Natural killer cell (primary cell): ENCODE measurements at regions not wholly inside any gene's neighbourhood (a gene's known extent, or its start where the extent isn't known, plus 50 kb on each side); places are given as distances from the start of the nearest gene placed in this dataset.

Experiments used
- ATAC-seq, 3 donors: fragments of 150-1000 bp in 2 of 3; fragments of 200-7000 bp in 1 of 3; cut with Tn5 transposase; 1 replicate in 1 of 3; 2 replicates in 2 of 3; pipeline ENCODE4 v1.10.0; 2021; ENCODE audit warnings: mild to moderate bottlenecking in 2 of 3, moderate library complexity in 2 of 3
- DNase-seq, 2 donors: peaks; one replicate each; pipeline versions ENCODE4 v3.0.0 to v3.0.0-alpha.2; 2013 to 2021; ENCODE audit warnings: mixed read lengths in 1 of 2
- H3K27ac ChIP-seq: one replicate; pipeline ENCODE4 v1.5.1; 2013; ENCODE audit warnings: mild to moderate bottlenecking, low read length
- H3K27me3 ChIP-seq: one replicate; pipeline ENCODE4 v1.6.1; 2013; ENCODE audit warnings: low read length; ENCODE audit not compliant: control insufficient read depth, insufficient read depth
- H3K36me3 ChIP-seq: one replicate; pipeline ENCODE4 v1.6.1; 2013; ENCODE audit warnings: low read length; ENCODE audit not compliant: control insufficient read depth, insufficient read depth
- H3K4me1 ChIP-seq: one replicate; pipeline ENCODE4 v1.6.1; 2013; ENCODE audit warnings: low read length; ENCODE audit not compliant: control insufficient read depth, insufficient read depth
- H3K4me3 ChIP-seq: one replicate; pipeline ENCODE4 v1.5.1; 2013; ENCODE audit warnings: low read length
- H3K9me3 ChIP-seq: one replicate; pipeline ENCODE4 v1.6.1; 2013; ENCODE audit warnings: low read length; ENCODE audit not compliant: control insufficient read depth, insufficient read depth
- H3K27ac Mint-ChIP-seq, 2 donors: one replicate each; pipeline ENCODE4 v1.8.0; 2022; ENCODE audit warnings: mild to moderate bottlenecking in 2 of 2, mixed read lengths in 2 of 2, moderate library complexity in 1 of 2
- H3K27me3 Mint-ChIP-seq, 2 donors: one replicate each; pipeline ENCODE4 v1.8.0; 2022; ENCODE audit warnings: low read depth in 2 of 2, mixed read lengths in 2 of 2
- H3K36me3 Mint-ChIP-seq: one replicate; pipeline ENCODE4 v1.8.0; 2022; ENCODE audit warnings: mixed read lengths
- H3K4me1 Mint-ChIP-seq, 2 donors: one replicate each; pipeline ENCODE4 v1.8.0; 2022; ENCODE audit warnings: mixed read lengths in 2 of 2
- H3K4me3 Mint-ChIP-seq: one replicate; pipeline ENCODE4 v1.8.0; 2022; ENCODE audit warnings: mild to moderate bottlenecking, moderate library complexity, mixed read lengths
- H3K9me3 Mint-ChIP-seq, 2 donors: one replicate each; pipeline ENCODE4 v1.8.0; 2022; ENCODE audit warnings: mixed read lengths in 2 of 2
- CTCF ChIP-seq: fragments of 200-600 bp; IDR thresholded peaks from one replicate; pipeline ENCODE4 v1.8.0; 2022; ENCODE audit warnings: antibody characterized with exemption
- WGBS: methylation state at CpG from one replicate; pipeline ENCODE4 v1.1.7; 2013; ENCODE audit warnings: missing lambda C conversion rate; ENCODE audit not compliant: insufficient coverage; 5-methylcytosine and 5-hydroxymethylcytosine counted together
- intact Hi-C: fragments of 100-400 bp; cut with micrococcal nuclease; formaldehyde crosslinking; loops from one replicate; pipeline ENCODE4 v1.14.2; 2022

DNA sequence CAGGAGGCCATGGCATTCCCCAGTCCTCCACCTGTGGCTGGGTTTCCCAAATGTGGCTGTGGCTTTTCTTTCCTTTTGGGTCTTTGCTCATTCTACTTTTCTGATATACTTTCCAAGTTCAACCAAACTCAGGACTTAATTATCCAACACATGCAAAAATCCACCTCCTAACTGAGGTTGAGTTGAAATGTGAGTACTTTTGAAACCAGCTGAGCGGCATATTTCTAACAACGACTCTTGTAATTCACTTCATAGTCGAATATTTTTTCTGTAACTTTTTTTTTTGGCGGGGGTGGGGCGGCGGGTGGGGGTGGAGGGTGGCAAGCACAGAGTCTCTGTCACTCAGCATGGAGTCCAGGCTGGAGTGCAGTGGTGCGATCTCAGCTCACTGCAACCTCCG is 165.2 kb upstream of the PITRM1 start:
- no peak overlapping the region for H3K4me3 ChIP-seq
- no peaks in the 10 kb centered on the region for H3K9me3 ChIP-seq
- H3K4me1 ChIP-seq = no peaks in the 10 kb centered on the region
- no peaks in the 10 kb centered on the region for H3K4me1 Mint-ChIP-seq
- no peak for ATAC-seq
- DNase-seq = no peak
- 96% methylated on average over 5 of the region's 8 CpGs for WGBS
- H3K4me3 Mint-ChIP-seq = no peak overlapping the region
- H3K36me3 ChIP-seq = no peaks in the 10 kb centered on the region
- no peak for TF ChIP-seq CTCF
- no peak overlapping the region for H3K27ac Mint-ChIP-seq
- H3K9me3 Mint-ChIP-seq = no peaks in the 10 kb centered on the region
- H3K36me3 Mint-ChIP-seq = no peaks in the 10 kb centered on the region
- no peak overlapping the region for H3K27ac ChIP-seq
- H3K27me3 Mint-ChIP-seq = peaks cover 11 to 13% of the 10 kb centered on the region in 2 donors
- no peaks in the 10 kb centered on the region for H3K27me3 ChIP-seq
- intact Hi-C loops = no loop called here

- no peaks in the 10 kb centered on the region for H3K9me3 ChIP-seq
- no peak overlapping the region for H3K4me3 ChIP-seq
- WGBS = 82% methylated on average over 9 of the region's 9 CpGs
- ATAC-seq = no peak
- peaks cover 11 to 13% of the 10 kb centered on the region in 2 donors for H3K27me3 Mint-ChIP-seq
- intact Hi-C loops = no loop called here
- H3K9me3 Mint-ChIP-seq = no peaks in the 10 kb centered on the region
- no peak for TF ChIP-seq CTCF
- H3K27me3 ChIP-seq = no peaks in the 10 kb centered on the region
- H3K4me3 Mint-ChIP-seq = no peak overlapping the region
- no peaks in the 10 kb centered on the region for H3K4me1 ChIP-seq
- no peak overlapping the region for H3K27ac ChIP-seq
- no peaks in the 10 kb centered on the region for H3K4me1 Mint-ChIP-seq
- no peaks in the 10 kb centered on the region for H3K36me3 Mint-ChIP-seq
- DNase-seq = no peak
- H3K27ac Mint-ChIP-seq = no peak overlapping the region
- H3K36me3 ChIP-seq = no peaks in the 10 kb centered on the region
Observed at GRCh38 chr10:3336673-3337293, 164.2 kb upstream of the PITRM1 start.

- no peak for TF ChIP-seq CTCF
- H3K4me1 Mint-ChIP-seq = no peaks in the 10 kb centered on the region
- H3K27me3 ChIP-seq = no peaks in the 10 kb centered on the region
- no peak overlapping the region for H3K27ac Mint-ChIP-seq
- no peaks in the 10 kb centered on the region for H3K36me3 ChIP-seq
- 80% methylated on average over 10 of the region's 10 CpGs for WGBS
- no peak overlapping the region for H3K27ac ChIP-seq
- intact Hi-C loops = no loop called here
- peaks cover 0 to 17% of the 10 kb centered on the region in 2 donors for H3K27me3 Mint-ChIP-seq
- H3K4me3 Mint-ChIP-seq = no peak overlapping the region
- no peaks in the 10 kb centered on the region for H3K36me3 Mint-ChIP-seq
- DNase-seq (no peak), ATAC-seq (no peak)
- no peak overlapping the region for H3K4me3 ChIP-seq
- H3K9me3 Mint-ChIP-seq = no peaks in the 10 kb centered on the region
- no peaks in the 10 kb centered on the region for H3K4me1 ChIP-seq
- no peaks in the 10 kb centered on the region for H3K9me3 ChIP-seq
Observed at GRCh38 chr10:3333426-3333825, 160.8 kb upstream of the PITRM1 start.

DNA sequence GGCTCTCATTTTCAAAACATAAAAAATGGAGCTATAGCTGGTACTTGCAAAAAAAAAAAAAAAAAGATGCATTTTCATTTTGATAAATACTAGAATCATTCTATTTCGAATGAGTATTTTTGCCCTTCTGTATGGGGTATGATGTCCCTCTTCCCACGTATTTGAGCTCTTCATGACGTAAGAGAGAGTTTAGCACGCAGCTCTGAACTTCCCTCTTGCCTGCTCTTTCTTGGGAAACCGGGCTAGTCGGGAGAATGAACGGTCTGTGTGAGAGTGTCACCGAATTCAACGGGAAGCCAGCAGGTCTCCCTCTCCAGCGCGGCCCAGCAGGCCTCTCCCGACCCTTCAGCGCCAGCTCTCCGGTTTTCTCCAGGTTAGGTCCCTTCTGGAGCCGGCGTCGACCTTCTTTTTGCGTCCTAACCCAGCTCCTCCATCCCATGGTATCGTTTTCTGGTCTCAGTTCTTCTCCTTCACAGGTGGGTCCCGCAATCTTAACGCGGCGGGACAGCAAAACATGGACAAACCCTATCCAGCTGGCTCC is 159.2 kb upstream of the PITRM1 start:
- Mint-ChIP-seq H3K4me3 (no peak overlapping the region), H3K27ac (no peak overlapping the region), H3K4me1 (no peaks in the 10 kb centered on the region), H3K36me3 (no peaks in the 10 kb centered on the region), H3K27me3 (peaks cover 0 to 26% of the 10 kb centered on the region in 2 donors), H3K9me3 (no peaks in the 10 kb centered on the region)
- H3K4me3 ChIP-seq = no peak overlapping the region
- no peaks in the 10 kb centered on the region for H3K4me1 ChIP-seq
- ATAC-seq (no peak), DNase-seq (no peak)
- WGBS = 94% methylated on average over 23 of the region's 23 CpGs
- H3K36me3 ChIP-seq = no peaks in the 10 kb centered on the region
- no peak for TF ChIP-seq CTCF
- H3K27ac ChIP-seq = no peak overlapping the region
- no peaks in the 10 kb centered on the region for H3K27me3 ChIP-seq
- intact Hi-C loops = no loop called here
- H3K9me3 ChIP-seq = no peaks in the 10 kb centered on the region
